GM23338 (cell line): ENCODE measurements at regions not wholly inside any gene's neighbourhood (a gene's known extent, or its start where the extent isn't known, plus 50 kb on each side); places are given as distances from the start of the nearest gene placed in this dataset.

ENCODE experiments used
- ATAC-seq: fragments of 200-7000 bp; cut with Tn5 transposase; 3 replicates; pipeline ENCODE4 v1.9.1; 2020
- DNase-seq: peaks from one replicate; pipeline ENCODE4 v3.0.0-alpha.2; 2015; ENCODE audit warnings: low spot score
- H2AFZ ChIP-seq: fragments of 200-600 bp; sonication (generic); 2 replicates; pipeline ENCODE4 v1.8.0; 2016; ENCODE audit warnings: antibody characterized with exemption, mild to moderate bottlenecking, moderate library complexity
- H3F3A ChIP-seq: fragments of 200-600 bp; sonication (generic); replicated peaks from 2 replicates; pipeline ENCODE4 v1.8.0; 2017; ENCODE audit warnings: antibody characterized with exemption, mixed run types, low read depth
- H3K27ac ChIP-seq: fragments of 200-600 bp; sonication (generic); 2 replicates; pipeline ENCODE4 v1.6.1; 2016; ENCODE audit warnings: low read depth
- H3K27me3 ChIP-seq: fragments of 200-600 bp; sonication (generic); 2 replicates; pipeline ENCODE4 v1.8.0; 2016; ENCODE audit warnings: mild to moderate bottlenecking, mixed run types, moderate library complexity; ENCODE audit not compliant: insufficient read depth
- H3K36me3 ChIP-seq: fragments of 200-600 bp; sonication (generic); 2 replicates; pipeline ENCODE4 v1.8.0; 2016; ENCODE audit warnings: mild to moderate bottlenecking; ENCODE audit not compliant: insufficient read depth
- H3K4me1 ChIP-seq: fragments of 200-600 bp; sonication (generic); 2 replicates; pipeline ENCODE4 v1.8.0; 2016; ENCODE audit warnings: mild to moderate bottlenecking, moderate library complexity; ENCODE audit not compliant: insufficient read depth
- H3K4me2 ChIP-seq: fragments of 200-600 bp; sonication (generic); 2 replicates; pipeline ENCODE4 v1.7.1; 2017; ENCODE audit warnings: mixed run types
- H3K4me3 ChIP-seq: fragments of 200-600 bp; sonication (generic); 2 replicates; pipeline ENCODE4 v1.6.1; 2016; ENCODE audit warnings: mixed run types
- H3K79me2 ChIP-seq: fragments of 200-600 bp; sonication (generic); replicated peaks from 2 replicates; pipeline ENCODE4 v1.8.0; 2017; ENCODE audit warnings: mild to moderate bottlenecking; ENCODE audit not compliant: insufficient read depth
- H3K9me2 ChIP-seq: fragments of 200-600 bp; sonication (generic); 2 replicates; pipeline ENCODE4 v1.8.0; 2017; ENCODE audit not compliant: insufficient read depth
- H4K20me1 ChIP-seq: fragments of 200-600 bp; sonication (generic); replicated peaks from 2 replicates; pipeline ENCODE4 v1.8.0; 2017; ENCODE audit warnings: mild to moderate bottlenecking; ENCODE audit not compliant: insufficient read depth
- H3K27ac Mint-ChIP-seq: 2 replicates; pipeline ENCODE4 v1.8.0; 2020; ENCODE audit warnings: inconsistent platforms, mild to moderate bottlenecking, moderate library complexity, mixed read lengths
- H3K27me3 Mint-ChIP-seq: 3 replicates; pipeline ENCODE4 v1.8.0; 2022; ENCODE audit warnings: low read depth, mild to moderate bottlenecking, moderate library complexity, mixed read lengths, inconsistent platforms; ENCODE audit not compliant: insufficient read depth, poor library complexity
- H3K36me3 Mint-ChIP-seq: 3 replicates; pipeline ENCODE4 v1.8.0; 2021; ENCODE audit warnings: low read depth, mild to moderate bottlenecking, inconsistent platforms, moderate library complexity, mixed read lengths
- H3K4me1 Mint-ChIP-seq: 3 replicates; pipeline ENCODE4 v1.8.0; 2020; ENCODE audit warnings: mild to moderate bottlenecking, inconsistent platforms, mixed read lengths
- H3K4me3 Mint-ChIP-seq: 3 replicates; pipeline ENCODE4 v1.8.0; 2021; ENCODE audit warnings: moderate library complexity, mild to moderate bottlenecking, inconsistent platforms, mixed read lengths
- H3K9me3 Mint-ChIP-seq: 3 replicates; pipeline ENCODE4 v1.8.0; 2020; ENCODE audit warnings: moderate library complexity, mild to moderate bottlenecking, inconsistent platforms, mixed read lengths
- ETS1 ChIP-seq: IDR thresholded peaks from 2 replicates; pipeline ENCODE4 v1.6.1; 2016; ENCODE audit warnings: antibody characterized with exemption
- EZH2 ChIP-seq: fragments of 200-600 bp; sonication (generic); IDR thresholded peaks from one replicate; pipeline ENCODE4 v1.8.0; 2017; ENCODE audit warnings: antibody characterized with exemption, mild to moderate bottlenecking, low read depth; ENCODE audit not compliant: unreplicated experiment
- EZH2phosphoT487 ChIP-seq: fragments of 200-600 bp; sonication (generic); IDR thresholded peaks from one replicate; pipeline ENCODE4 v1.8.1; 2018; ENCODE audit warnings: antibody characterized with exemption; ENCODE audit not compliant: unreplicated experiment
- JUNB ChIP-seq: IDR thresholded peaks from one replicate; pipeline ENCODE4 v1.6.1; 2016; ENCODE audit warnings: antibody characterized with exemption; ENCODE audit not compliant: unreplicated experiment
- NANOG ChIP-seq: IDR thresholded peaks from 2 replicates; pipeline ENCODE4 v1.6.1; 2016; ENCODE audit warnings: antibody characterized with exemption, borderline replicate concordance
- POLR2AphosphoS5 ChIP-seq: IDR thresholded peaks from 2 replicates; pipeline ENCODE4 v1.6.1; 2016; ENCODE audit warnings: antibody characterized with exemption, low read depth
- ZNF462 ChIP-seq: fragments of 250-450 bp; sonication (Bioruptor Pico); IDR thresholded peaks from 2 replicates; pipeline ENCODE4 v1.5.0; 2020; ENCODE audit warnings: mild to moderate bottlenecking, moderate library complexity

- DNase-seq (no peak), ATAC-seq (no peak)
- H3K9me3 Mint-ChIP-seq = peaks cover 7% of the 10 kb centered on the region; the same call in 2 of the 3 replicates
- peaks cover 2% of the 10 kb centered on the region; the same call in 1 of the 3 replicates for H3K4me1 Mint-ChIP-seq
- Histone ChIP-seq H3K4me2 (no peak overlapping the region), H3K27ac (no peak overlapping the region), H3K4me3 (no peak overlapping the region), H4K20me1 (no peaks in the 10 kb centered on the region), H3K4me1 (peaks cover 4% of the 10 kb centered on the region; the same call in 1 of the 2 replicates), H3K36me3 (no peaks in the 10 kb centered on the region), H2AFZ (no peak overlapping the region), H3K79me2 (no peaks in the 10 kb centered on the region), H3F3A (no peaks in the 10 kb centered on the region), H3K9me2 (no peaks in the 10 kb centered on the region), H3K27me3 (no peaks in the 10 kb centered on the region)
- H3K4me3 Mint-ChIP-seq = no peak overlapping the region
- H3K27ac Mint-ChIP-seq = no peak overlapping the region
- TF ChIP-seq EZH2 (no peak), EZH2phosphoT487 (no peak), POLR2AphosphoS5 (no peak), ZNF462 (CRISPR knock-in tag) (no peak), NANOG (no peak), JUNB (no peak), ETS1 (no peak)
- peaks cover 3% of the 10 kb centered on the region; the same call in 1 of the 3 replicates for H3K36me3 Mint-ChIP-seq
- no peaks in the 10 kb centered on the region for H3K27me3 Mint-ChIP-seq
These were observed 649.3 kb downstream of the POM121L12 start for GRCh38 chr7:53684693-53685092.
